GM19328 (cell line): ENCODE measurements at regions not wholly inside any gene's neighbourhood (a gene's known extent, or its start where the extent isn't known, plus 50 kb on each side); places are given as distances from the start of the nearest gene placed in this dataset.

Experiments used
- ATAC-seq: cut with Tn5 transposase; IDR thresholded peaks from one replicate; pipeline ENCODE4 v1.9.1; 2021; ENCODE audit warnings: mild to moderate bottlenecking, moderate library complexity; ENCODE audit not compliant: unreplicated experiment

DNA sequence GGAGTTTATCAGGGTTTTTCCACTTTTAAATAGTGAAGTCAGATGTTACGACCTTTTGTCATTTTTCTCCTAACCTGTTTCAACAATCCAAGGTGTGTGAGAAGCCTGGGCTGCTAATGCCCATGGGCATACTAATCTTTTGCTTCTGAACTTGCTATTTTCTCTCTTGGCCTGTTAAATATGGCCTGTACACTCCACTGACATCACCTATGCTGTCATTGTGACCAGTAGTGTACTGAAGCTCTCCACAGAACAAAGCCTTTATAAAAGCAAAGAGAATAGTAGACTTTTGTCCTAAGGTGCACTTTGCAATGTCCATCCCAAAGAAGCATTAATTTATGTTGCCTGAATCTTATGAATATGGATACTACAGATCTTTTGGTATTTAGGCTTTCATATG, 1490.5 kb downstream of the STIM2 start:
- no peak for ATAC-seq

DNA sequence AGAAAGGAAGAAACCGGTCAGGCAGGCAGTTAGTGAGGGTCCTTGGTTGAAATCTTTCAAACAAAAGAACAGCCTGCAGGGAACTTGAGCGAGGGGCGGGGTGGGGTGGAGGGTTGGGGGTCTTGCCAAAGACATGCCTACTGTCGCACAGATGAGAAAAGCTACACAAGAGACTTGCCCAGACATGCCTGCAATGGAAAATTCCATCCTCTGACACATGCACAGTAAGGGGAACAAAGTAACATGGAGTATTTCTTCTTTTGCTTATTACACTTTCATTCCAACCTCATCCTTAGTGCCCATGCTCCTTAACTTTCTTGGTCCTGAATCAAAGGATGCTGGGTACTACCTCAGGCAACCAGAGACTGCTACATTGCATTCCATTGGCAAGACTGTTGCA, 1491.2 kb downstream of the STIM2 start:
- ATAC-seq = no peak

DNA sequence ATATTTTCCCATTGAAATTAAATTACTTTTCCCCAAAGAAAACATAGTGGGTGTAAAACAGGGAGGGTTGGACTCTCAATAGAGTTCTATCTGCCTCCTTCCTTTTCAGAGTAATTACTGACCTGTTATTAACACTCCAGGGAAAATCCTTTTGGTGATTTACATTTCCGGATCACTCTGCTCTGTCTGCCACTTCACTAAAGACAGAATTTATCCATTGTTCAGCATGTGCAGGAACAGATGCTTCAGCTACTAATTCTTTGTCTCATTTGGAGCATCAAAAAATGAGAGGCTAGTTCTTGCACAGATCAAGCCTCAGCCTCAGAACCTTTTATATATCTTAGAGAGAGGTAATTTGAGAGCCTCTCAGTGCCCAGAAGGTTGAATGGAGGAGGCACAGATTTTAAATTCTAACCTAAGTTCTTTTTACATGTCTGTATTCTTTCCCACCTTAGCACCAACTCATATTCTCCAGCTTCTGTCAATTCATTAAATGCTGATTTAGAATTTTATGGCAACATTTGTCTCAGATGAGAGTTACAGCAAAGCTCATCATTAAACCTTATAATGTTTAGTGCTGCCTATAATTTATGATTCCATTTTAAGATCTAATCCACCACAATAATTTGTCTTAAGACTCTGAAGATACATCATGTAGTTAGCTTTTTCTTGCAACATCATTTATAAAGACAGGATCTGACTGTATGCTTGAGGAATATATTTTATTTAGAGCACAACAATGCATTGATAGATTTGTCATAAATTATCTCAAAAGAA, 1494.4 kb downstream of the STIM2 start:
- ATAC-seq = no peak

DNA sequence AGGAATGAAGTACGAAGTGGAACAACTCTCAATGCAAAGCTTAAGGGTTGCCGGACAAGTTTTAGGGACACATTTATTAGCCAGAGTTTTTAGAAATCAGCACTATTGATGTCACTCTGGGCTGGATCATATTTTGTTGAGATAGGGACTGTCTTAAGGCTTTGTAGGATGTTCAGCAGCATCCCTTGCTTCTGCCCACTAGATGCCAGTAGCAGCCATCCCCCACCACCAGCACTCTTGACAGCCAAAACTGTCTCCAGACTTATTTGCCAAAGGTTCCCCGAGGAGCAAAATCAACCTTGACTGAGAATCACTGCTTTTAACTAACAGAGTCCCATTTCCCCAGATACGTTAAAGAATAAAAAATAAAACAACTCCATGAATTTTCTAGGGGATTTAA, 1497.3 kb downstream of the STIM2 start:
- no peak for ATAC-seq

DNA sequence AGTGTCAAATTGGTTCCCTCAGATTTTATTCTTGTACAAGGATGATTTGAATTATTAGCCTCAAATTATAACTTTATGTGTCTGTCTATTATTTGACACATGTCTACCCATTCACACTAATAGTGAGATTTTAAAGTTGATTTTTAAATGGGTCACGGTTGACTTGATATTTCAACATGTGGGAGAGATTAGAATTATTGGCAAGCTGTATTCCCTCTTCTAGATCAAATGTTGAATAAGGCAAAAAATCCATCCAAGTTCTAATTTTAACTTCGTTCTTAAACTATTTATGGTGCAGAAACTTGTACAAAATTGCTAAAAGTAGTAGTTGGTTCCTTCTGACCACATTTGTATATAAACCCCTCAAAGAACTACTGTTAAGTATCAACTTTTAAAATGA, 1498.0 kb downstream of the STIM2 start:
- no peak for ATAC-seq

DNA sequence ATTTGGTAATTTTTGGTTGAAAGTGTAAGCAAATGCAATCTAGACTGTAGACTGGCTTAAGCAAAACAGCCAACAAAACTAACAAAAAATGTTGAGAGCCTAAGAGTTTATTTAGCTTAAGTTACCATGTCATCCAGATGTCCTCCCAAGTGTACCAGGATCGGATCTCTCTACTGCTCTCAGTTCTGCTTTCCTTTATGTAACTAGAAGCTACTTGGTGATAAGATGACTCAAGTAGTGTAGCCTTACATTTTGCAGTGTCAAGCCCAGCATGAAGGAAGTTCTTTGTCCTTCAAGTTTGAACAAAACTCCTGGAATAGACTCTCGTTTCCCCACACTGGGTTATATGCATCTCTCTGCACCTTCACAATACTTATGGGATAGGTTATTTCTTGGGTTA, 1500.0 kb downstream of the STIM2 start:
- ATAC-seq = no peak

DNA sequence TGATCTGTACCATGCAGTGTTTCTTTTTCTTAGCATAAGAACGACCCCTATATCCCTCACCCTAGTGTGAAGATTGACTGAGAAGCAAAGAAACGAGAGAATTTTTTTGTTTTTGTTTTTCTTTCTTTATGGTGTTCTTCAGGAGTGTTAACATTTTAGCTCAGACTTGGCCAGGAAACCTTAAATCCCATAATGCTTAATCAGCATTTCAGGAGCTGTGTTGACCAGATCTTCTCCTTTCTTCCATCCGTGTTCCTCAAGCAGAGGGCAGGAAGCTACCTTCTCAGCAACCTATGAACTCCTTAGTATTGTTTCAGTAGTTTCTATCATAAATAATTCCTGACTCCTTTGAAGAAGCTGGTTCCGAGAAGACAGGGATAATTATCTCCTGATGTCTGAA, 1501.5 kb downstream of the STIM2 start:
- no peak for ATAC-seq

DNA sequence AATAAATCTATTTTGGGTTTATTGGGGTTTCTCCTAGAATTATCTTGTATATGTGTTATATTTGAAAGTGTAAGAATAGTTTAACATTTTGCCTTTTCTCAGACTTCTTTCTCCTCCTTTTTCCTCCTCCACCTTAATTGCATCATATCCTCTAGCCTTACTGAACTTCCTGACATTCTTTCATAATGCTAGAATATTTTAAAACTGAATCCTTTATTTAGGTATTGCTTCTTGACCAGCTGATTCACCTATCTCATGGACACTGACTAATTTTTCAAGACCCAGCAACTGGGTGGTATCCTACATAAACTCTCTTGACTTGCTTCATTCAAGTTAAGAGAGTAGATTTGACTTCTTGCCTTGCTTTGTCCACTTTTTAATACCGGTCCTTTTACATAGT, 1508.9 kb downstream of the STIM2 start:
- no peak for ATAC-seq

DNA sequence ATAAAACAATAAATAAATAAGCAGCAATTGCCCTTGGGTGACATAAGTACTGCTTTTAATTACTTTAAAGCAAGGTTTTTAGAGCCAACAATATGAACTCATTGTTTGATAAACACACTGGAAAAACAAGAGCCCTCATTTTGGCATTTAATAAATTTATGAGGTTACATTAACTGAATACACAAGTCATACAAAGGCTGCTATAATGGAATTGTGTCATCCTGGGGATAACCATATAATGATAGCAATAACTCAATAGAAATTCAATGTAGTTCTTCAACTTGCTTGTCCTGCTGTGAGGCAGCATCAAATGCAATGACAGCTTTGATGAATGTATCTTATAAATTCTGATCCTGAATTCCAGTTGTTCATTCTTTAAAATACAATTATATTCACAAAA, 1512.5 kb downstream of the STIM2 start:
- ATAC-seq = no peak

DNA sequence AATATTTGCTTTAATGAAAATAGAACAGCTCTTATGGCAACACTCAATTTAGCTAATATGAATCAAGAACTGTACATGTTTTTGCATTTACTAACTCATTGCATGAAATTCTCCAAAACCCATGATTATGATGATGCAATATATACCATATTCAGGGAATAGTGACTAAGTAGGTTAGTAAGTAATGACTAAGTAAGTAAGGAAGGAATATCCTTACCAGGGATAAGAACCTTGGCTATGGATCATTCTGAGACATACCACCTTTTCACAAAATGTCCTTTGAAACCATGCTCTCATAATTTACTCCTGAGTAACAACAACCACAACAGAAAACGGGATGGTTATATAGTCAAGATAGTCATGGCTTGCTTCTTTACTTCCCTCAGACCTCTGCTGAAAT, 1513.0 kb downstream of the STIM2 start:
- ATAC-seq = no peak

DNA sequence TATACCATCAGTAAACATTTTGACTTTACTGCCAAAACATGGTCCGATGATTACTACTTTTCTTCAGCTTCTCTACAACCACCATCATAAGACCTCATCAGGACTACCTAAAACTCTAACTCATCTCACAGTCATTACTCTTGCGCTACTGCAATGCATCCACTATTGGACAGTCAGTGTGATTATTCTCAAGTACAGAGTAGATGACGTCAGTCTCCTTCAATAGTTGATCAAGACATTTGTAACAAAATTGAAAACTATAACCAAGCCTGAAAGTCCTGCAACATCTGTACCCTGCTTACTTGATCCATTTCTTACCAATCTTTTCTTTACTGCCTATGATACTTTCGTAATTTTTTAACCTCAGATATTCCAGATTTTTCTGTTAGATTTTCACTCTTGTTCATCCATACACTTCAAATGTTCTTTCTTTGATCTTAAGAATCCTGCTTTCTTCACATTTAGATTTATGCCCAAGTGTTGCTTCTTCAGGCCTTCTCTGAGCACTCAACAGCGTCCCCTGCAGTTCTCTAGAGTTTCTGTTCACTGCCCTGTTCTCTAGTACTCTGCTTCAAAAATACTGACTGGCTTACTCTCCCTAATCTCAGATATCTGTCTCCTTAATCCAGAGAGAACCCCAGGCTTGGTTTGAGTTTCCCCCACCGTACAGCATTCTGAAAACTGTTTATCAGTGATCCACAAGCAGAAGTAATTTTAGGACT, 1517.6 kb downstream of the STIM2 start:
- ATAC-seq = no peak

DNA sequence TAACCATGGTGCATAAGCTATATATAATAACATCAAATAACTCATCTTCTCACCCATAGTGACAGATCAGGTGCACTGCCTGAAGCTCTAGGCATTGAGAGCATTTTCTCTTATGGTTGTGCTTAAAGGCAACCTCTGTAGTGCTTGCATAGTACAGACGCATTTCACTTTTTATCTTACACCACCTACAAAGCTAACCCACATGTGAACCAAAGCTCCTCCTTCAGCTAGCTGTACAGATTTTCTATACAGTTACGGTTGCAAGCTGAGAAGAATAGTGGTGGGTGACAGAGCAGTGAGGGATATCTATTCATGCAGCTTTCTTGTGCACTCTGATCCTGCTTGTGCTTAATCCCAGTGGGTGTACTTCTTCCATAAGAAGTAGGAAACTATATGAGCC, 1525.2 kb downstream of the STIM2 start:
- no peak for ATAC-seq

DNA sequence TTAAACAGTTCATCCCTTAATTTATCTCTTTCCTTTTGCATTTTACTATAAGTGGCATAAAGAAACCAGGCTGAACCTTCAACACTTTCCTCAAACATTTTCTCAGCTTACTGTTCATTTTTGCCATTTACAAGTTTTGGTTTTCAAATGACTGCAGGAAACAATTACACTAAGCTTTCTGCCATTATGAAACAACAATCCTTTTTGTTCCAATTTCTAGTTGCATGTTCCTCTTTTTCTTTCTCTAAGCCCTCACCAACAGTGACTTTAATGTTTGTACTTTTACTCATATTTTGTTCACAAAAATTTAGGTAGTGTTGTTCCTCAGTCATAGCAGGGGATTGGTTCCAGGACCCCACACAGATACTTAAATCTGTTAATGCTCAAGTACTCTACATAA, 1526.1 kb downstream of the STIM2 start:
- no peak for ATAC-seq

DNA sequence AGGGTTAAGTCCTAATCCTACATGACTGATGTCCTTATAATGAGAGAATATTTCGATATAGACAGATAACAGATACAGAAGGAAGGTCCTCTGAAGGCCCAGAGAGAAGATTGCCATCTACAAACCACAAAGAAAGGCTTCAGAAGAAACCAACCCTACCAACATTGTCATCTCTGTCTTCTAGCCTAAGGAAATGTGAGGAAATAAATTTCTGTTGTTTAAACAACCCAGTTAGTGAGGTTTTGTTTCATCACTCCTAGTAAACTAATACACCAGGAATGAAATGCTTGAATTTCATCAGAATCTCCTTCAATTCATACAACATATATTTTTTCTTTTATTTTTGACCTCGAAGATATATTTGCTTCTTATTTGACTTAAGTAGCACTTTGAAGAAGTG, 1527.8 kb downstream of the STIM2 start:
- no peak for ATAC-seq

DNA sequence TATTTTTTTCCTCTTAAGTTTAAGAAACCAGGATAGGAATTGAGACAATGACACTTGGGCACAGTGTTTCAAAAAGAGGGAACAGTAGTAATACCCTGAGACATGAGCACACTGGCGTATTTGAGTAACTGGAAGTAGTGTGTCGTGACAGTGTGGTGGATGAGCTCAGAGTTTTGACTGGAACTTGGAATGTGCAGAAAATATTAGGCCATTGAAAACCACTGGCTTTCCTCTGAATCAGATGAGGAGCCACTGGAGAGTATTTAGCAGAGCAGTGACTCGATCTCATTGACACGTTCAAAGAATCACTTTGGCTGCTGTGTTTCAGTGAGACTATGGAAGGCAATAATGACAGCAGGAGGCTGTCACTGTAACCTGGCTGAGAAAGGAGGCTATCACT, 1531.2 kb downstream of the STIM2 start:
- ATAC-seq = no peak

DNA sequence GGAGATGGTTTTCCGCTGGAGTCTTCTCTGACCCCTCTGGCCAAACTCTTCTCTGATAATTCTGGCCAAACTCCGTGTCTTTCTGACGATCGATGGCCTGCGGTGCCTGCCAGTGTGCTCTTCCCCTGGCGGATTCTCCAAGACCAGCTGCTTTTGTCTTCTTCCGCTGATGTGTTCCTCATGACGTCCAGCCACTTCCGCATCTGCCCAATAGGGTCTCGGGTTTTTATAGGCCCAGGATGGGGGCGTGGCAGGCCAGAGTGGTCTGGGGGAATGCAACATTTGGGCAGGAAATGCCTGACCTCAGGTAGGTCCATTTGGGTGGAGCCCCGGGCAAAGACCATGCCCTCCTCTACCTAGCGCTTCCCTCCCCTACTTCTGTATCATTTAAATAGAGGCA, 1542.1 kb downstream of the STIM2 start:
- ATAC-seq = no peak

DNA sequence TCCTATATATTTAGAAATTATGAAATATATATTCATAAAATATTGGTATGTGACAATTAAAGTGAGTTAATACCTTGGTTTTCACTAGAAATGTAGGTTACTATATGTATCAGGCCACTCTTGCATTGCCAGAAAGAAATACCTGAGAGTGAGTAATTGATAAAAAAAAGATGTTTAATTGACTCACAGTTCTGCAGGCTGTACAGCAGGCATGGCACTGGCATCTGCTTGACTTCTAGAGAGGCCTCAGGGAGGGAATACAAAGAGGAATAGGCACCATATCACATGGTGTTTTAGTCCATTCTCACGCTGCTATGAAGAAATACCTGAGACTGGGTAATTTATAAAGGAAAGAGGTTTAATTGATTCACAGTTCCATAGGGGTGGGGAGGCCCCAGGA, 1560.6 kb downstream of the STIM2 start:
- no peak for ATAC-seq

DNA sequence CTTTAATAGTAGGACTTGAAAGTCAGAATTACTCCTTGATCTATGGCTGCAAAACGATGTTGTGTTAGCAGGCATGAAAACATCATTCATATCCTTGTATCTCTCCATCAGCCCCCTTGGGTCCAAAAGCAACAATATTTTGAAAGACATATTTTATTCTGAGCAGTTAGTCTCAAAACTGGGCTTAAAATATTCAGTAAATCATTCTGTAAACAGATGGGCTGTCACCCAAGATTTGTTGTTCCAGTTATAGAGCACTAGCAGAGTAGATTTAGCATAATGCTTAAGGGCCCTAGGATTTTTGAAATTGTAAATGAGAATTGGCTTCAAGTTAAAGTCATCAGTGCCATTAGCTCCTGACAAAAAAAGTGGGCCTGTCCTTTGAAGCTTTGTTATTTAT, 1565.6 kb downstream of the STIM2 start:
- ATAC-seq = no peak

DNA sequence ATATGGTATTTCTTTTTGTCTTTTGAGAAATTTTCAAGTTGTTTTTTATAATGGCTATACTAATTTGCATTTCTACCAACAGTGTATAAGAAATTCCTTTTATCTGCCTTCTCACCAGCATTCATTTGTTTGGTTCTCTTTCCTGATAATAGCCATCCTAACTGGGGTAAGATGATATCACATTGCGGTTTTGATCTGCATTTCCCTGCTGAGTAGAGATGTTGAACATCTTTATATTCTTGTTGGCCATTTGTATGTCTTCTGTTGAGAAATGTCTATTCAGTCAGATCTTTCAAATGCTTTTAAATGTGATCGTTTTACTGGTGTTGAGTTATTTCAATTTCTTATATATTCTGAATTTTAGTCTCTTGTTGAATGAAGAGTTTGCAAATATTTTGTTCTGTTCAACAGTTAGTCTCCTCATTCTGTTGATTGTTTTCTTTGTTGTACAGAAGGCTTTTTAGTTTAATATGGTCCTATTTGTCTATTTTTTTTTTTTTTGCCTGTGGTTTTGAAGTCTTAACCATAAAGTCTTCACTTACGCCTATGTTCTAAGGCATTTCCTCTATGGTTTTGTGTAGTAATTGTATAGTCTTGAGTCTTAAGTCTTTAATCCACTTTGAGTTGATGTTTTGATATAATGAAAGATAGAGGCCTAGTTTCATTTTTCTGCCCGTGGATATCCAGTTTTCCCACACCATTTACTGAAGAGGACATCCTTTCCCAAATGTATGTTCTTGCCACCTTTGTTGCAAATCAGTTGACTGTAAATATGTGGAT, 1566.9 kb downstream of the STIM2 start:
- no peak for ATAC-seq

DNA sequence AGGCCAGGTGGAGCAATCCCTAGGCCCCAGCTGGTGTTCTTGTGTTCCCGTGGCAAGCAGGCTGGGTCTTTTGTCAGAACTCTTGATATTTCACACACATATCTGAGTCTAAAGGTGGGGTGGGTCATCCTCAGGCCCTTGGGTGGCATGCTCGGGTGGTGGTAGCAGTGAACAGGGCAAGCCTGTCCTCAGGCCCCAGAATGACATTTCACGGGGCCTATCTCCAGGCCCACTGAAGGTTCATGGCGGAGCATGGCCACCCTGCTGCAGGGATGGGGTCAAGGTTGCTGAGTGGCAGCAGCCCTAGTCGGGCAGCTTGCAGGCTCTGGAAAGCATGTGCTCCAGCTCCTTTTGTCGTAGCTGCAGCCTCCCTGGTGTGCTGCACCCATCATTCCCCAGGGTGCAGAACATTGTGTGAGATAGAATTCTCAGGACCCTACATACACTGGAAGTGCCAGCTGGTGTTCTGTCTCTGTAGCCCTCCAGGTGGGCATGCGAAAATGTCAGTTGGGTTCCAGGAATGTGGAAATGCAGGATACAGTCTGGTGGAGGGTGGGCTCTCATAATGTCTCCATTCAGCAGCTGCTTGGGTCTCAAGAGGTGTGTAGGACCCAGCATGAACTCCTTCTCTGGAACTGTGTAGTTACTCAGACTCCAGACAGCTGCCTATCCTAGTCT, 1571.8 kb downstream of the STIM2 start:
- no peak for ATAC-seq

DNA sequence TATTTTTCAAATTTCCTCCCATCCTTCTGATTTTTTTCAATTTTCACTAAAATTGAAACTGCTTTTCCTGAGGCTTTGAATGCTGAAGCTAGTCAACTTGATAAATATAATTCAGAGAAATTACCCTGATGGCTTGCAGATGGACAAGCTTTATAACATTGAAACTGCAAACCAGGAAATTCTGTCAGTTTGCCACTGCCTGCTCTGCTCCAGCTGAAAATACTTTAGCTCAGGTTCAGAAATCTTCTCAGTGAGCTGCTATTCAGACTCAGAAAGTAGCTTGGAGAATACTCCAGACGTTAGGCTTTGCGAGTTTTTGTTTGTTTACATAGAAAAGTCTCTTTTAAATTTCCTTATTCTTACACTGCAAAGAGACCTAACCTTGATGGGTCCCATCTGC, 1574.7 kb downstream of the STIM2 start:
- no peak for ATAC-seq
